Choroid plexus epithelial cell (primary cell): ENCODE measurements at regions not wholly inside any gene's neighbourhood (a gene's known extent, or its start where the extent isn't known, plus 50 kb on each side); places are given as distances from the start of the nearest gene placed in this dataset.

Experiments
- DNase-seq: peaks from one replicate; pipeline ENCODE4 v3.0.0-alpha.2; 2010; ENCODE audit warnings: low read depth
- H3K4me3 ChIP-seq: 2 replicates; pipeline ENCODE4 v1.5.1; 2011; ENCODE audit warnings: low read depth, mild to moderate bottlenecking, control low read depth, low read length, moderate library complexity
- TF ChIP-seq, protein P1 (sequence below): conservative IDR thresholded peaks from 2 replicates; pipeline ENCODE4 v1.5.1; 2011; ENCODE audit warnings: low read depth, mild to moderate bottlenecking, control low read depth, inconsistent platforms, low read length, moderate library complexity

DNA sequence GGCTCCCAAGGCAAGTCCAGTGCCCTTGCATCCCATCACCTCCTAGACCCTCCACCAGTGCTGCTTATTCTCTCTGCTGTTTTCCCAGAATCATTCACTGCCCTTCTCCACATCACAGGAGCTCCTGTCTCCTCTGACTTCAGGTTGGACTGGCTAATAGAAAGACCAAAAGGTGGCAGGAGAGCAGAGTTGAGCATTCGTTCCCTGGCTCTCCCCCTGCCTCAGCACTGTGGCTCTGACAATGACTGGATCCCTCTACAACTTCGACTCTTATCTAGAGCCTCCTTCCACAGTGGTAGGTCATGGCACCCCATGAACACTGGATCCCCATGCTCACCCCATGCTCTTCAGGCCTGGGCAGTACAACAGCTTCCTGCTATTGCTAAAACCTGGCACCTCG is 243.6 kb downstream of the LRRN1 start:
- TF ChIP-seq, protein P1, sequence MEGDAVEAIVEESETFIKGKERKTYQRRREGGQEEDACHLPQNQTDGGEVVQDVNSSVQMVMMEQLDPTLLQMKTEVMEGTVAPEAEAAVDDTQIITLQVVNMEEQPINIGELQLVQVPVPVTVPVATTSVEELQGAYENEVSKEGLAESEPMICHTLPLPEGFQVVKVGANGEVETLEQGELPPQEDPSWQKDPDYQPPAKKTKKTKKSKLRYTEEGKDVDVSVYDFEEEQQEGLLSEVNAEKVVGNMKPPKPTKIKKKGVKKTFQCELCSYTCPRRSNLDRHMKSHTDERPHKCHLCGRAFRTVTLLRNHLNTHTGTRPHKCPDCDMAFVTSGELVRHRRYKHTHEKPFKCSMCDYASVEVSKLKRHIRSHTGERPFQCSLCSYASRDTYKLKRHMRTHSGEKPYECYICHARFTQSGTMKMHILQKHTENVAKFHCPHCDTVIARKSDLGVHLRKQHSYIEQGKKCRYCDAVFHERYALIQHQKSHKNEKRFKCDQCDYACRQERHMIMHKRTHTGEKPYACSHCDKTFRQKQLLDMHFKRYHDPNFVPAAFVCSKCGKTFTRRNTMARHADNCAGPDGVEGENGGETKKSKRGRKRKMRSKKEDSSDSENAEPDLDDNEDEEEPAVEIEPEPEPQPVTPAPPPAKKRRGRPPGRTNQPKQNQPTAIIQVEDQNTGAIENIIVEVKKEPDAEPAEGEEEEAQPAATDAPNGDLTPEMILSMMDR: no peak
- no peak for DNase-seq
- no peak overlapping the region for H3K4me3 ChIP-seq

DNA sequence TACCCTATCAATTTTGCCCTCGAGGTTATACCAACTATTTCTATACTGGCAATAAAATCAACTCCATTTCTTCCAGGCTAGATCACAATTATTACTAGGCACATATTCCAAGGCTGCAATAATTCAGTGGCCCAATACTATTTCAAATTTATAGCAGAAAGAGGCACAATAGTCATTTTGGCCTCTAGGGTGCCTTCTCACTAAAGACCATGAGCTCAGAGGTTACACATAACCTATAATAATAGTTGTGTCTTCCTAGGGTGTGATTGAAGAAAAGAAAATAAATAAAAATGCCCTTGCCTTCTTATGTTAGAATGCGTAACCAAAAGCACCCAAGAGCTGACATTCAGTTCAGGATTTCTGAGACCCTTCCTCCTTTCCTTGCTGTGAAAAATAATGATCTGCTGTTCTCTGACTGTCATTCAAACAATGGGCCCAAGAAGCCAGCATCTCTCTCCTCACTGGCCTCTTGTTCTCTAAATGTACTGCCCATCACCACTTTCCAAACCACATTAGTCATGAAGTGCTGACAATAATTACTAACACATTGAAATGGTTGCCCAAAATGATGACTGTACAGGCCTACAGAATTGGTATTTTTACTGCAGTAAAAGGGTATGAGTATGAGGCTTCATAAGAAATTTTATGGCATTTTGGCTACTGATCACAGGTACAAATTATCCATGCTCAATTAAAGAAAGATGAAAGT is 244.8 kb downstream of the LRRN1 start:
- TF ChIP-seq, protein P1: no peak
- H3K4me3 ChIP-seq: no peak overlapping the region
- DNase-seq: no peak

DNA sequence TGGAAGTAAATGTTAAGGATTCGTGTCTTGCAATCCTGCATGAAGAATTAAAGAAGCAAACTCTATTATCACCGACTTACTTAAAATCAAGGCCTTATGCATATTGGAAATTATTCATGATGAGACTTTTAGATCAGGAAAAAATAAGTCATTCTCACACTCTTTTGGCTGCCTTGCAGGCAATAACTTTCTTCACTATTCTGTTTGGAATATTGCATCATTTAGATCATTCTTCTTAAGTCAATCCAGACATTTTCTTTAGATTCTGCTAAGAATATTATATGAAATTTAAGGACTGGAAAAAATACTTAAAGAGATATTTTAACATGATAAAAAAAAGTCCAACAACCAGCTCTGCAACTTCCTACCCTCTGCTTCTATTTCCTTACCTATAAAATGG is 245.4 kb downstream of the LRRN1 start:
- H3K4me3 ChIP-seq: no peak overlapping the region
- TF ChIP-seq, protein P1: no peak
- no peak for DNase-seq

DNA sequence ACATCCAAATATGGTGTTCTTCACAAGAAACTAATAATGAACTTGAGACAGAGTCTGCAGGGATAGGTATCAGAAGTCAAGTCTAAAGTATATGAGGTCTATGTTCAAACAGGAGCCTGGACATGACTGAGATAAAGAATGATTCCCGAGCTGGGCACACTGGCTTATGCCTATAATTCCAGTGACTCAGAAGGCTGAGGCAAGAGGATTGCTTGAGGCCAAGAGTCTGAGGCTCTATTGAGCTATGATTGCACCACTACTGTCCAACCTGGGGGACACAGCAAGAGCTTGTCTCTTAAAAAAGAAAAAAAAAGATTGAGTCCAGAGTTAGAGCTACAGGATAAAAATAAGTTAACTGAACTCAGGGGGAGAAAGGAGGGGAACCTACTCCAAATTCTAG is 246.5 kb downstream of the LRRN1 start:
- no peak overlapping the region for H3K4me3 ChIP-seq
- TF ChIP-seq, protein P1: no peak
- no peak for DNase-seq

DNA sequence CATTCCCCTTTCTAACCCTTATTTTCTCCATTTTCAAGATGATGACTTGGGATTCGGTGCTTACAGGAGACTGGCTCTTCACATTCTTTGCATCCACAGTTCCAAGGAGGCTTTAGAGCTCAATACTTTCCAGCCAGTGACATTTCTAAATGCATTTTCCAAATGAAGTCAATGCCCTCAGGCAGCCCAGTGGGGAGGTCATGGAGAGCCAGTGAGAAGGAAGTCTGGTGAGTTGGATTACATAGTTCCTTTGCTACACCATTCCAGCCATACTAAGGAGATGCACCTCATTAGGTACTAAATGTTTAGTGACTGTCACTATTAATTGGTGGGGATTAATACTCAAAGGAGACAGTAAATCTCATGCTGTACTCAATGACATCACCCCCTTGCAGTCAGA is 248.1 kb downstream of the LRRN1 start:
- H3K4me3 ChIP-seq: no peak overlapping the region
- TF ChIP-seq, protein P1: no peak
- no peak for DNase-seq

DNA sequence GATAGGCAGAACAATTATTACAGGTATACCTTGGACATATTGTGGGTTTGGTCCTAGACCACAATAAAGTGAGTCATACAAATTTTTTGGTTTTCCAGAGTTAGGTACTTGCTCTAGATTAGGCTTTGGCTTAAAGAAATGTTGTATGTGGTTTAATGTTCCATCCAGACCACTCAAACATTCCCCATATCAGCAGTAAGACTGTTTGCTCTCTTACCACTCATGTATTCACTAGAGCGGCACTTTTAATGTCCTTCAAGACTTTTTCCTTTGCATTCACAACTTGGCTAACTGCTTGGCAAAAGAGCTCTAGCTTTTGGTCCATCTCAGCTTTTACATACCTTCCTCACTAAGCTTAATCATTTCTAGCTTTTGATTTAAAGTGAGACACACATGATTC is 250.5 kb upstream of the SETMAR start:
- DNase-seq: no peak
- no peak overlapping the region for H3K4me3 ChIP-seq
- TF ChIP-seq, protein P1: no peak

DNA sequence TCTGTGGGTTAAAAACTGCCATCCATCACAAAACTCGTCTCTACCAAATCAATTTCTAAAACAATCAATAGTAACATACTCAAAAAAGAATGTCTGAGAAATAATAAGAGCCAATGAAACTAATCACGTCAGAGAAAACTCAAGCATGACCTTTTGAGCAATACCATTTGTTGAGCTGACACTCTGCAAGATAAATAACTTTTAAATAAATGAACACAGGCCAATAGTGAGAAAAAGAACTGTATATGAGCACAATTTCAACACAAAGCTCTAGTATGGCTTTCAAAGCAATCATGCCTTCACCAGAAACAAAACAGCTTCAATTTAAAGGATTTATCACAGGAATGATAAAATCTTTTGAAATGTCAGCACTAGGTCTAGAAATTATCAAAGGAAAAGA is 249.2 kb upstream of the SETMAR start:
- DNase-seq: no peak
- no peak overlapping the region for H3K4me3 ChIP-seq
- TF ChIP-seq, protein P1: no peak
